D721Med (cell line): ENCODE measurements at regions not wholly inside any gene's neighbourhood (a gene's known extent, or its start where the extent isn't known, plus 50 kb on each side); places are given as distances from the start of the nearest gene placed in this dataset.
"Not testable (repeated sequence)": the region's sequence is repeated elsewhere in the genome, so short reads cannot be mapped to it uniquely, and the experiment has no call there.

Source experiments
- DNase-seq: peaks from one replicate; pipeline ENCODE4 v3.0.0; 2011; ENCODE audit warnings: low spot score; ENCODE audit not compliant: insufficient read length
- FAIRE-seq: peaks from 2 replicates; lab custom pipeline; 2011; peaks lifted over from hg19 to GRCh38; lab: Jason Lieb, UNC
- TF ChIP-seq, protein P1 (sequence below): IDR thresholded peaks from 2 replicates; pipeline ENCODE4 v1.5.1; 2012; ENCODE audit warnings: mild to moderate bottlenecking, control low read depth; ENCODE audit not compliant: insufficient read depth; ENCODE audit errors: missing control alignments

DNA sequence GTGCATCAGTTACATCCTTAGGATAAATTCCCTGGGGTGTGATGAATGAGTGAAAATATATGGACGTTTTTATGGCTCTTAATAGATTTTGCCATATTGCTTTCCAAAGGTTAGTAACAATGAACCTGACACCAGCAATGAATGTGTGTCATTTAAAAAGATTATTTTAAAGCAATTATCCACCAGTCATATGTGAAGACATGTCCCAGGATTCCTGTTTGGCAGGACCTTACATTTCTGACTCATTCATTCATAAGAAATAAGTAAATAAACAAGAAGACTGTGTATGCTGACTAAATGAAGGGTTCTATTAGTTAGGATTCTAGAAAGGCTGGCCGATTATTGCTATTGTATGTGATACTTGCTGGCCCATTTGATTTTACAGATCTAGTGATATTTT lies 201.5 kb downstream of the SOX2 start:
- DNase-seq (no peak), FAIRE-seq (no peak)

DNA sequence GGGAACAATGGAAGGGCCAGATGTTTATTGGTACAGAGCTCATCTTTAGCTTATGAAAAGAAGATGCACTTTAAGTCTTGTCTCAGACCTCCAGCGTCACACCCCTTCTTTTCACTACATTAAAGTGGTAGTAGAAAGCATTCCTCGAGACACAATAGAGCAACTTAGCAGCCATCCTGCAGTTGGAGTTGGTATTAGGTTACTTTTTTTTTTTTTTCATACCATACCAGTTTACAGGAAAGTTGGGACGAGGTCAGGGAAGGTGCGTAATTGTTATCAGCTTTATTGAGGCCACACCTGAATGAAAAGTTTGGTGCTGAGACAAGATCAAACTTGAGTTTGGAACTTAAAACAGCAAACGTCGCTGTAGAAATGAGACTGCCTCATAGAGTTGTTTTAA lies 203.8 kb downstream of the SOX2 start:
- DNase-seq (no peak), FAIRE-seq (no peak)
- TF ChIP-seq, protein P1, sequence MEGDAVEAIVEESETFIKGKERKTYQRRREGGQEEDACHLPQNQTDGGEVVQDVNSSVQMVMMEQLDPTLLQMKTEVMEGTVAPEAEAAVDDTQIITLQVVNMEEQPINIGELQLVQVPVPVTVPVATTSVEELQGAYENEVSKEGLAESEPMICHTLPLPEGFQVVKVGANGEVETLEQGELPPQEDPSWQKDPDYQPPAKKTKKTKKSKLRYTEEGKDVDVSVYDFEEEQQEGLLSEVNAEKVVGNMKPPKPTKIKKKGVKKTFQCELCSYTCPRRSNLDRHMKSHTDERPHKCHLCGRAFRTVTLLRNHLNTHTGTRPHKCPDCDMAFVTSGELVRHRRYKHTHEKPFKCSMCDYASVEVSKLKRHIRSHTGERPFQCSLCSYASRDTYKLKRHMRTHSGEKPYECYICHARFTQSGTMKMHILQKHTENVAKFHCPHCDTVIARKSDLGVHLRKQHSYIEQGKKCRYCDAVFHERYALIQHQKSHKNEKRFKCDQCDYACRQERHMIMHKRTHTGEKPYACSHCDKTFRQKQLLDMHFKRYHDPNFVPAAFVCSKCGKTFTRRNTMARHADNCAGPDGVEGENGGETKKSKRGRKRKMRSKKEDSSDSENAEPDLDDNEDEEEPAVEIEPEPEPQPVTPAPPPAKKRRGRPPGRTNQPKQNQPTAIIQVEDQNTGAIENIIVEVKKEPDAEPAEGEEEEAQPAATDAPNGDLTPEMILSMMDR: no peak

More for the DNA sequence above, 201.5 kb downstream of the SOX2 start:
- TF ChIP-seq, protein P1: no peak

DNA sequence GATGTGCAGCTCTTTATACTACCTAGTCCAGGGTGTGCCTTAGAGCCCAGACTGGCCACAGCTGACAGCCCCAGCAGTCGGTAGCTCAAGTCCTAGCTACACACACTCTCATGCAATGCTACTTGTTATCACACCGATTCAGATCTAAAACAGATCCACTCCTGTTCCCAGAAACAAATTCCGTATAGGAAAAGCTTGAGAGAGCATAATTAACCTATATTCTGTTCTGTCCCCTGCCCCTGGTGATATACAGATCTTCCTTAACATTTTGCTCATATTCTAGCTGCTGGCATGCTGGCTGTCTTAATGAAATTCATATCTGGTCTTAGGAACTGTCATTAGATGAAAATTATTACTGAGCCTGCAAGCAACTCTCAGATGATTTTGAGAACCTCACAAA lies 204.3 kb downstream of the SOX2 start:
- no peak for DNase-seq
- TF ChIP-seq, protein P1: no peak
- FAIRE-seq: no peak

DNA sequence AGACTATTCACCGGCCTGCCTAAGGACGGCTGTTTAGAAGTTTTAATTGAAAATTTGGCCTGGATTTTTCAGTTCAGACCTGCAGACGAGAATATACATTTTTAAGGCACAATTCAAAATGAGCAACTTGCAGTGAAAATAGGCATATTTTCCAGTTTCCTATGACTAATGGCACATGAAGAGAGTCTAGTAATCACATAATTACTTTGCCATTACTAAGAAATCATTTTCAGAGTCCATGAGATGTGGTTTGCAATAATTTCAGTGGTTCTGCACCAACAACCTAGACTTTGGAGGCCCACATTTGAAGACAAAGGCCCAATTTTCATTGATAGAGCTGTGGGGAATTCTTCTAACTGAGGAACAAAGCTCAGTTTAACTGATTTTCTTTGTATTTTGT lies 205.3 kb downstream of the SOX2 start:
- DNase-seq: no peak
- TF ChIP-seq, protein P1: no peak
- no peak for FAIRE-seq

- TF ChIP-seq, protein P1: no peak
- FAIRE-seq (no peak), DNase-seq (no peak)
Measured at GRCh38 chr3:181919375-181919774, 207.7 kb downstream of the SOX2 start.

DNA sequence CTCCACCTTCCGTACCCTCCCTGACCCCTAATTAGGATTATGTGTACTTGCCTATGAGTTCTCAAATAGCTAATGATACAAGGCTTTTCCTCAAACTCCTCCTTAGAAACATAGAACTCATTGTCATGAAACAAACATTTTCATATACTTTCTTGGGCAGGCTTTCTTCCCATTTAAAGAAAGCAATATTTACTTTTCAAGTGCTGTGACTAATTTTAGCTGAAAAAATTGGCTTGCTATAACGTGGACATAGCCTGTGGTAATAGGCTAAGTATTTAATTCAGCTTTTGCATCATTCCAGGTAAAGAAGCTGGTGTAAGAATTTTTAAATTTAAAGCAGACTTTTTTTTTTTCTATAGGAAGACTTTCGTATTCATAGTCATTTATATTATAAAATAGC lies 208.7 kb downstream of the SOX2 start:
- DNase-seq (no peak), FAIRE-seq (no peak)
- TF ChIP-seq, protein P1: no peak

DNA sequence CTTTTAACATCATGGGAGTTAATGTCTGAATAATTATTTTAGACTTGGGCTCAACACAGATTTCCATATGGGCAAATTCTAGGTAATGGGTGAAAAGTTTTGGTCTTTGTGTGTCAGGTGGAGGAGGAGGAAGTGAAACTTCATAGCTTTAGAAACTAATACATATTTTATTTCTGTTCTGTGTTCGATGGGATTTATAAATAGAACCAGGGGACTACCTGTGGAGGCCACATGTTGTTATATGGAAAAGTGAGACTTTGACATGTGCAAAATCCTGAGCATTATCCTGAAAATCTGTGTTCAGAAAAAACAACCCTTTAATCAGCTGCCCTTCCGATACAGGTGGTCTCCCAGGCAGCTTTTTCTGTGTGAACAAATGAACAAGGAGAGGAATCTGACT lies 209.5 kb downstream of the SOX2 start:
- DNase-seq: no peak
- TF ChIP-seq, protein P1: no peak
- FAIRE-seq: no peak

DNA sequence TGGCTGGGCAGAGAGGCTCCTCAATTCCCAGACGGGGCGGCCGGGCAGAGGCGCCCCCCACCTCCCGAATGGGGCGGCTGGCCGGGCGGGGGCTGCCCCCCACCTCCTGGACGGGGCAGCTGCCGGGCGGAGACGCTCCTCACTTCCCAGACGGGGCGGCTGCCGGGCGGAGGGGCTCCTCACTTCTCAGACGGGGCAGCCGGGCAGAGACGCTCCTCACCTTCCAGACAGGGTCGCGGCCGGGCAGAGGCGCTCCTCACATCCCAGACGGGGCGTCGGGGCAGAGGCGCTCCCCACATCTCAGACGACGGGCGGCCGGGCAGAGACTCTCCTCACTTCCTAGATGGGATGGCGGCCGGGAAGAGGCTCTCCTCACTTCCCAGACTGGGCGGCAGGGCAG lies 214.1 kb downstream of the SOX2 start:
- DNase-seq, FAIRE-seq: not testable (repeated sequence)
